Mammary epithelial cell (primary cell): ENCODE measurements at regions not wholly inside any gene's neighbourhood (a gene's known extent, or its start where the extent isn't known, plus 50 kb on each side); places are given as distances from the start of the nearest gene placed in this dataset.

Experiments used
- CTCF ChIP-seq, 2 donors: IDR thresholded peaks in 1 of 2; conservative IDR thresholded peaks in 1 of 2; 2 replicates each; pipeline ENCODE4 v1.5.1; 2011 to 2012; ENCODE audit warnings: inconsistent platforms in 2 of 2, low read length in 2 of 2, mild to moderate bottlenecking in 2 of 2, control low read depth in 1 of 2, low read depth in 1 of 2; ENCODE audit not compliant: insufficient read depth in 1 of 2; ENCODE audit errors: extremely low read depth in 1 of 2
- EZH2 ChIP-seq: IDR thresholded peaks from 2 replicates; pipeline ENCODE4 v1.6.1; 2012; ENCODE audit warnings: low read length, inconsistent platforms, borderline replicate concordance

GRCh38 chr5:125480911-125481310 lies 734.5 kb upstream of the ZNF608 start:
- no peak for TF ChIP-seq CTCF (conservative IDR thresholded peaks at IDR 0.05 in 1 of 2, IDR thresholded peaks at IDR 0.05 in 1 of 2; ENCODE audit: extremely low read depth in 1 of 2, insufficient read depth in 1 of 2, low read depth in 1 of 2, low read length in 2 of 2)
- TF ChIP-seq EZH2, result no peak
